NCI-H2029 treated with DMSO at 0.1 percent for 48 hours (cell line): ENCODE measurements at regions not wholly inside any gene's neighbourhood (a gene's known extent, or its start where the extent isn't known, plus 50 kb on each side); places are given as distances from the start of the nearest gene placed in this dataset.

Experiments used
- DNase-seq: peaks from one replicate; lab custom pipeline; 2025; lab: John Stamatoyannopoulos, UW

- DNase-seq: no peak
These were observed 240.8 kb downstream of the RPS24 start for GRCh38 chr10:78274491-78274890.

- no peak for DNase-seq
These were observed 242.5 kb downstream of the RPS24 start for GRCh38 chr10:78276139-78276538.

- DNase-seq: no peak
These were observed 243.8 kb downstream of the RPS24 start for GRCh38 chr10:78277314-78278057.

- no peak for DNase-seq
These were observed 244.4 kb downstream of the RPS24 start for GRCh38 chr10:78278058-78278404.

- no peak for DNase-seq
These were observed 246.1 kb downstream of the RPS24 start for GRCh38 chr10:78279756-78280155.

GRCh38 chr10:78280604-78281003, 246.9 kb downstream of the RPS24 start:
- DNase-seq: no peak

- DNase-seq: no peak
These were observed 248.0 kb downstream of the RPS24 start for GRCh38 chr10:78281627-78282026.

GRCh38 chr10:78283069-78283682, 249.5 kb downstream of the RPS24 start:
- no peak for DNase-seq

GRCh38 chr10:78284381-78284780, 250.7 kb downstream of the RPS24 start:
- no peak for DNase-seq

GRCh38 chr10:78285226-78285625, 251.6 kb downstream of the RPS24 start:
- DNase-seq: no peak

- DNase-seq: no peak
These were observed 252.5 kb downstream of the RPS24 start for GRCh38 chr10:78286186-78286585.

- DNase-seq: no peak
These were observed 253.0 kb downstream of the RPS24 start for GRCh38 chr10:78286668-78287067.

GRCh38 chr10:78287618-78288017, 254.0 kb downstream of the RPS24 start:
- DNase-seq: no peak

GRCh38 chr10:78288663-78289062, 255.0 kb downstream of the RPS24 start:
- no peak for DNase-seq

GRCh38 chr10:78290131-78290750, 256.6 kb downstream of the RPS24 start:
- DNase-seq: no peak

GRCh38 chr10:78291722-78292121, 258.1 kb downstream of the RPS24 start:
- DNase-seq: no peak

GRCh38 chr10:78292250-78292981, 258.8 kb downstream of the RPS24 start:
- DNase-seq: no peak

- no peak for DNase-seq
These were observed 259.6 kb downstream of the RPS24 start for GRCh38 chr10:78292982-78293865.

GRCh38 chr10:78295242-78295641, 261.6 kb downstream of the RPS24 start:
- no peak for DNase-seq

- no peak for DNase-seq
These were observed 263.1 kb downstream of the RPS24 start for GRCh38 chr10:78296785-78297184.

GRCh38 chr10:78297997-78298396, 264.3 kb downstream of the RPS24 start:
- DNase-seq: no peak

- no peak for DNase-seq
These were observed 265.2 kb downstream of the RPS24 start for GRCh38 chr10:78298835-78299234.
